ENCODE measurements at regions not wholly inside any gene's neighbourhood (a gene's known extent, or its start where the extent isn't known, plus 50 kb on each side); places are given as distances from the start of the nearest gene placed in this dataset.

- CTCF ChIA-PET: no interaction called here
- no CpG with 5 or more reads among the region's 6 CpGs for WGBS (ENCODE audit: insufficient coverage)
Measured at GRCh38 chr2:12436483-12436882, 280.3 kb upstream of the TRIB2 start.

DNA sequence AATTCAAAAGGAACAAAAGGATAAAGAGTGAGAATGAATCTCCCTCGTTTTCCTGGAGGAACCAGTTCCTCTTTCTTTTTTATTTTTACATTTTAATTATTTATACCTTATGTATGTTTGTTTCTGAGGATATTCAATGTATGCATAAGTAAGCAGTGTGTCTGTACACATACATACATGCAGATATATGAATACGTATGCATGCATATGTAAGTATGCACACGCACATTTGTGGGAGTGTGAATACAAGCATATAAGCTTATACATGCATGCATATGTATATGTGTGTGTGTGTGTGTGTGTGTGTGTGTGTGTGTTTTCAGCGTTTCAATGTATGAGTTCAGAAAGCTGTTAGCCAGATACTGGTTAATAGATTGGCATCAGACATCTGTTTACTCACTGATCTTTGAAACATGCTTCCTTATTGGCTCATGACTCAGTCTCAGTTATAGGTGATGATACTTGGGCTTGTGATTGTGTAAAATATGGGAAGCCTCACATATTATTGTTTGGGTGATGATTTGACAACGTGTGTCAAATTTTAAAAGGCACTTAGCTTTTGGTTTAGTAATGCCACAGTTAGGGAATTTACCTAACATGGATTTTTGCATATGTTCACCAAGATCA, 279.7 kb upstream of the TRIB2 start:
- Histone ChIP-seq H3K9me3 (ENCODE audit: control extremely low read depth in 1 of 5, control insufficient read depth in 4 of 5, insufficient read depth in 2 of 5, low read depth in 1 of 5, low read length in 4 of 5) (no peaks in the 10 kb centered on the region), H3K27me3 (replicated peaks in 2 of 5; ENCODE audit: control insufficient read depth in 4 of 5, insufficient read depth in 5 of 5, low read length in 4 of 5) (no peaks in the 10 kb centered on the region), H3K36me3 (ENCODE audit: control insufficient read depth in 4 of 4, insufficient read depth in 4 of 4, low read length in 3 of 4) (no peaks in the 10 kb centered on the region), H3K27ac (ENCODE audit: insufficient read depth in 1 of 2, low read depth in 1 of 2, low read length in 2 of 2, poor library complexity in 1 of 2, severe bottlenecking in 2 of 2) (no peak overlapping the region), H3K4me1 (ENCODE audit: control extremely low read depth in 1 of 4, control insufficient read depth in 4 of 4, insufficient read depth in 4 of 4, low read length in 3 of 4) (peaks cover 0 to 6% (median 0%) of the 10 kb centered on the region in 4 experiments), H3K4me3 (ENCODE audit: control insufficient read depth in 1 of 7, extremely low read depth in 1 of 7, insufficient read depth in 4 of 7, low read depth in 2 of 7, low read length in 6 of 7) (no peak overlapping the region)
- POLR2A ChIA-PET: interaction anchor here (0.6 to 0.7 kb wide), 2 partner anchors 309 to 1467 kb away, joined by 3 read pairs; no protein-coding TSS in a partner anchor
- WGBS (ENCODE audit: insufficient coverage): 86% methylated on average over 2 of the region's 5 CpGs
- CTCF ChIA-PET: no interaction called here
- DNase-seq: no peak

More at GRCh38 chr2:12436483-12436882, 280.3 kb upstream of the TRIB2 start:
- no peaks in the 10 kb centered on the region for H3K36me3 ChIP-seq (ENCODE audit: control insufficient read depth in 4 of 4, insufficient read depth in 4 of 4, low read length in 3 of 4)
- POLR2A ChIA-PET: interaction anchor here (0.6 kb wide), 1 partner anchor 1468 kb away, joined by 3 read pairs; no protein-coding TSS in a partner anchor
- peaks cover 0 to 6% (median 0%) of the 10 kb centered on the region in 4 experiments for H3K4me1 ChIP-seq (ENCODE audit: control extremely low read depth in 1 of 4, control insufficient read depth in 4 of 4, insufficient read depth in 4 of 4, low read length in 3 of 4)
- H3K9me3 ChIP-seq (ENCODE audit: control extremely low read depth in 1 of 5, control insufficient read depth in 4 of 5, insufficient read depth in 2 of 5, low read depth in 1 of 5, low read length in 4 of 5): no peaks in the 10 kb centered on the region
- no peaks in the 10 kb centered on the region for H3K27me3 ChIP-seq (replicated peaks in 2 of 5; ENCODE audit: control insufficient read depth in 4 of 5, insufficient read depth in 5 of 5, low read length in 4 of 5)
- no peak overlapping the region for H3K4me3 ChIP-seq (ENCODE audit: control insufficient read depth in 1 of 7, extremely low read depth in 1 of 7, insufficient read depth in 4 of 7, low read depth in 2 of 7, low read length in 6 of 7)
- DNase-seq: no peak
- H3K27ac ChIP-seq (ENCODE audit: insufficient read depth in 1 of 2, low read depth in 1 of 2, low read length in 2 of 2, poor library complexity in 1 of 2, severe bottlenecking in 2 of 2): no peak overlapping the region

DNA sequence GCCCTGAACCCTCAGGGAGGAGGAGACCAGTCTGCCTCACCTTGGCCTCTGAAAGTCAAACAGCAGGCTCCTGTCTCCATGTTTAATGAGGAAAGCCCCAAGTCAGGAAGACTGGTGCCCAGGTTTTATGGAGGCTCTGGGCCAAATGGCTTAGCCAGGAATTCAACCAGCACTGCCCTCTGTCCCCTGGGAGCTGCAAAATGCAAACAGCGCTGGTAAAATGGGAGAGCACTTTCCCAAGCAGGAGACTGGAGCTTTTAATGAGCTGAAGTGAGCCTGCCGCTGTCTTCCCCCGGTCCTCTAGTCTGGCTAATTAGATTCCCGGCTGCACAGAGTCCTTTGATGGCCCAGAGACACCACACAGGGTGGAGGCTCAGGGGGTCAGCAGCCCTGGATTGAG, 276.0 kb upstream of the TRIB2 start:
- Histone ChIP-seq H3K36me3 (ENCODE audit: control insufficient read depth in 4 of 4, insufficient read depth in 4 of 4, low read length in 3 of 4) (no peaks in the 10 kb centered on the region), H3K4me3 (ENCODE audit: control insufficient read depth in 1 of 7, extremely low read depth in 1 of 7, insufficient read depth in 4 of 7, low read depth in 2 of 7, low read length in 6 of 7) (no peak overlapping the region), H3K27me3 (replicated peaks in 2 of 5; ENCODE audit: control insufficient read depth in 4 of 5, insufficient read depth in 5 of 5, low read length in 4 of 5) (no peaks in the 10 kb centered on the region), H3K27ac (ENCODE audit: insufficient read depth in 1 of 2, low read depth in 1 of 2, low read length in 2 of 2, poor library complexity in 1 of 2, severe bottlenecking in 2 of 2) (no peak overlapping the region), H3K4me1 (ENCODE audit: control extremely low read depth in 1 of 4, control insufficient read depth in 4 of 4, insufficient read depth in 4 of 4, low read length in 3 of 4) (peaks cover 0 to 3% (median 0%) of the 10 kb centered on the region in 4 experiments), H3K9me3 (ENCODE audit: control extremely low read depth in 1 of 5, control insufficient read depth in 4 of 5, insufficient read depth in 2 of 5, low read depth in 1 of 5, low read length in 4 of 5) (no peaks in the 10 kb centered on the region)
- 79% methylated on average over 4 of the region's 4 CpGs for WGBS (ENCODE audit: insufficient coverage)
- DNase-seq: no peak
- CTCF ChIA-PET: no interaction called here
- POLR2A ChIA-PET: no interaction called here

GRCh38 chr2:12441750-12442475, 274.8 kb upstream of the TRIB2 start:
- Histone ChIP-seq H3K27me3 (replicated peaks in 2 of 5; ENCODE audit: control insufficient read depth in 4 of 5, insufficient read depth in 5 of 5, low read length in 4 of 5) (no peaks in the 10 kb centered on the region), H3K27ac (ENCODE audit: insufficient read depth in 1 of 2, low read depth in 1 of 2, low read length in 2 of 2, poor library complexity in 1 of 2, severe bottlenecking in 2 of 2) (no peak overlapping the region), H3K36me3 (ENCODE audit: control insufficient read depth in 4 of 4, insufficient read depth in 4 of 4, low read length in 3 of 4) (no peaks in the 10 kb centered on the region), H3K4me1 (ENCODE audit: control extremely low read depth in 1 of 4, control insufficient read depth in 4 of 4, insufficient read depth in 4 of 4, low read length in 3 of 4) (no peaks in the 10 kb centered on the region), H3K4me3 (ENCODE audit: control insufficient read depth in 1 of 7, extremely low read depth in 1 of 7, insufficient read depth in 4 of 7, low read depth in 2 of 7, low read length in 6 of 7) (no peak overlapping the region), H3K9me3 (ENCODE audit: control extremely low read depth in 1 of 5, control insufficient read depth in 4 of 5, insufficient read depth in 2 of 5, low read depth in 1 of 5, low read length in 4 of 5) (no peaks in the 10 kb centered on the region)
- POLR2A ChIA-PET: no interaction called here
- CTCF ChIA-PET: no interaction called here
- WGBS (ENCODE audit: insufficient coverage): 95% methylated on average over 3 of the region's 7 CpGs
- no peak for DNase-seq

GRCh38 chr2:12442476-12442847, 274.3 kb upstream of the TRIB2 start:
- DNase-seq: peak in 1 of 3 donors; percentile 37
- Histone ChIP-seq H3K36me3 (ENCODE audit: control insufficient read depth in 4 of 4, insufficient read depth in 4 of 4, low read length in 3 of 4) (no peaks in the 10 kb centered on the region), H3K4me3 (ENCODE audit: control insufficient read depth in 1 of 7, extremely low read depth in 1 of 7, insufficient read depth in 4 of 7, low read depth in 2 of 7, low read length in 6 of 7) (no peak overlapping the region), H3K4me1 (ENCODE audit: control extremely low read depth in 1 of 4, control insufficient read depth in 4 of 4, insufficient read depth in 4 of 4, low read length in 3 of 4) (no peaks in the 10 kb centered on the region), H3K27ac (ENCODE audit: insufficient read depth in 1 of 2, low read depth in 1 of 2, low read length in 2 of 2, poor library complexity in 1 of 2, severe bottlenecking in 2 of 2) (no peak overlapping the region), H3K27me3 (replicated peaks in 2 of 5; ENCODE audit: control insufficient read depth in 4 of 5, insufficient read depth in 5 of 5, low read length in 4 of 5) (no peaks in the 10 kb centered on the region), H3K9me3 (ENCODE audit: control extremely low read depth in 1 of 5, control insufficient read depth in 4 of 5, insufficient read depth in 2 of 5, low read depth in 1 of 5, low read length in 4 of 5) (no peaks in the 10 kb centered on the region)
- CTCF ChIA-PET: no interaction called here
- POLR2A ChIA-PET: no interaction called here
- WGBS (ENCODE audit: insufficient coverage): 100% methylated on average over 1 of the region's 2 CpGs

DNA sequence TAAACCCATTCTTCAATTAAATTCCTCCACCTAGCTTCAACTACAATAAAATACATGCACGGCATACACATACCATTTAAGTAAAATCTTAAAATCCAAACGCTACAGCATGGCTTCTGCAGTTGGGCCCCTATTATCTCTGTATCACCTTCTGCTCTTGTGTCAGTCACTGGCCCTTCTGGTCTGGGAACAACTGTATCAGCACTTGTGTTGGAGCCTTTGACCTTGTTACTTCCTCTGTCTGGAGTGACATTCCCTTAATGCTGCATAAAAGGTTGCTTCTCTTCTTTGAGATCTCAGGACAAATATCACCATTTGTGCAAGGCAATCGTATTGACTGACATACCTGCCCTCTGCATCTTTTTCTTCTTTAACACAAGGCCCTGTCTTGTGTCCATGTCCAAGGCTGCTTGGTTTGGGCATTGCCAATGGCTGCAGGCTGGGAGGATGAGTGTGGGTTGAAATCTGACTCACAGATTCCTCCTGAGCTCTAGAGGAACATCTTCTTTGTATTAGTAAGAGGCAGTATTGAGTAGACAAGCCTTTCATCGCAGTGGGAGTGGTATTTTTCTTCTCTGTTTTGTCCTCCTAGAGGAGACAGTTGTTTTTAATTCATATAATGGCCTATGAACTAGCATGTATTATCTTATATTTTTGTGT, 267.8 kb upstream of the TRIB2 start:
- H3K27me3 ChIP-seq (replicated peaks in 2 of 5; ENCODE audit: control insufficient read depth in 4 of 5, insufficient read depth in 5 of 5, low read length in 4 of 5): no peaks in the 10 kb centered on the region
- ChIA-PET CTCF (interaction anchor here (1.0 kb wide), 1 partner anchor 11 kb away, joined by 3 read pairs; no protein-coding TSS in a partner anchor), POLR2A (no interaction called here)
- DNase-seq: no peak
- no peaks in the 10 kb centered on the region for H3K36me3 ChIP-seq (ENCODE audit: control insufficient read depth in 4 of 4, insufficient read depth in 4 of 4, low read length in 3 of 4)
- H3K4me3 ChIP-seq (ENCODE audit: control insufficient read depth in 1 of 7, extremely low read depth in 1 of 7, insufficient read depth in 4 of 7, low read depth in 2 of 7, low read length in 6 of 7): no peak overlapping the region
- WGBS (ENCODE audit: insufficient coverage): 97% methylated on average over 3 of the region's 4 CpGs
- H3K9me3 ChIP-seq (ENCODE audit: control extremely low read depth in 1 of 5, control insufficient read depth in 4 of 5, insufficient read depth in 2 of 5, low read depth in 1 of 5, low read length in 4 of 5): no peaks in the 10 kb centered on the region
- H3K27ac ChIP-seq (ENCODE audit: insufficient read depth in 1 of 2, low read depth in 1 of 2, low read length in 2 of 2, poor library complexity in 1 of 2, severe bottlenecking in 2 of 2): no peak overlapping the region
- H3K4me1 ChIP-seq (ENCODE audit: control extremely low read depth in 1 of 4, control insufficient read depth in 4 of 4, insufficient read depth in 4 of 4, low read length in 3 of 4): peaks cover 8 to 15% (median 12%) of the 10 kb centered on the region in 4 experiments

GRCh38 chr2:12451726-12452125, 265.0 kb upstream of the TRIB2 start:
- Histone ChIP-seq H3K4me1 (ENCODE audit: control extremely low read depth in 1 of 4, control insufficient read depth in 4 of 4, insufficient read depth in 4 of 4, low read length in 3 of 4) (peaks cover 10 to 24% (median 17%) of the 10 kb centered on the region in 4 experiments), H3K27me3 (replicated peaks in 2 of 5; ENCODE audit: control insufficient read depth in 4 of 5, insufficient read depth in 5 of 5, low read length in 4 of 5) (no peaks in the 10 kb centered on the region), H3K9me3 (ENCODE audit: control extremely low read depth in 1 of 5, control insufficient read depth in 4 of 5, insufficient read depth in 2 of 5, low read depth in 1 of 5, low read length in 4 of 5) (no peaks in the 10 kb centered on the region), H3K36me3 (ENCODE audit: control insufficient read depth in 4 of 4, insufficient read depth in 4 of 4, low read length in 3 of 4) (no peaks in the 10 kb centered on the region), H3K4me3 (ENCODE audit: control insufficient read depth in 1 of 7, extremely low read depth in 1 of 7, insufficient read depth in 4 of 7, low read depth in 2 of 7, low read length in 6 of 7) (peak overlapping the region in 6 of 7 experiments; percentile 21 to 66 (median 49)), H3K27ac (ENCODE audit: insufficient read depth in 1 of 2, low read depth in 1 of 2, low read length in 2 of 2, poor library complexity in 1 of 2, severe bottlenecking in 2 of 2) (peak overlapping the region; percentile 34 to 77)
- ChIA-PET CTCF (no interaction called here), POLR2A (no interaction called here)
- peak in 2 of 3 donors; percentile 60 to 81 for DNase-seq
- no CpG with 5 or more reads among the region's 5 CpGs for WGBS (ENCODE audit: insufficient coverage)

Measured in common myeloid progenitor, CD34-positive (primary cell).